Bronchial epithelial cell (primary cell): ENCODE measurements at regions not wholly inside any gene's neighbourhood (a gene's known extent, or its start where the extent isn't known, plus 50 kb on each side); places are given as distances from the start of the nearest gene placed in this dataset.

ENCODE experiments used
- DNase-seq: peaks from one replicate; pipeline ENCODE4 v3.0.0-alpha.2; 2010; ENCODE audit warnings: low read depth
- FAIRE-seq: peaks from 2 replicates; lab custom pipeline; 2011; peaks lifted over from hg19 to GRCh38; lab: Jason Lieb, UNC
- H3K27me3 ChIP-seq: 2 replicates; pipeline ENCODE4 v1.5.1; 2011; ENCODE audit warnings: low read length; ENCODE audit not compliant: control insufficient read depth, insufficient read depth
- H3K36me3 ChIP-seq: 2 replicates; pipeline ENCODE4 v1.5.1; 2011; ENCODE audit warnings: low read length; ENCODE audit not compliant: control insufficient read depth, insufficient read depth
- H3K4me3 ChIP-seq: 2 replicates; pipeline ENCODE4 v1.5.1; 2011; ENCODE audit warnings: mild to moderate bottlenecking, low read depth, low read length, control low read depth
- CTCF ChIP-seq: IDR thresholded peaks from 2 replicates; pipeline ENCODE4 v1.5.1; 2011; ENCODE audit warnings: mild to moderate bottlenecking, moderate library complexity, low read length, control low read depth, inconsistent platforms; ENCODE audit not compliant: insufficient read depth, severe bottlenecking

GRCh38 chr6:19664878-19665612 lies 172.1 kb upstream of the ID4 start:
- FAIRE-seq (no peak), DNase-seq (no peak)
- no peak for TF ChIP-seq CTCF
- Histone ChIP-seq H3K4me3 (no peak overlapping the region), H3K36me3 (no peaks in the 10 kb centered on the region), H3K27me3 (peaks cover 2% of the 10 kb centered on the region)

DNA sequence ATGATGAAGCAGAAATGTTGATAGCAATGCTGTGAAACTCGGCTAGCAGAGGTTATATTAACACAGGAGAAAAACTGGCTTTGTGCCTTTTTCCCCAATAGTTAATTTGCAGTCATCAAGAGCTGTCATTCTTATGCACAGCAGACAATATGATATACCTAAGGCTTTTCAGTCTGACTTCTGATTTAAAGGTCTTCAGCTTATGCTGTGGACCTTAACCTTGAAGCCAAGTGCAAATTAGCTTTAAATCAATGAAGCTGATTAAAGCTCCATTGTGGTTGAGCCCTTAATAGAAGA lies 171.6 kb upstream of the ID4 start:
- no peak for TF ChIP-seq CTCF
- peaks cover 2% of the 10 kb centered on the region for H3K27me3 ChIP-seq
- no peak overlapping the region for H3K4me3 ChIP-seq
- DNase-seq (no peak), FAIRE-seq (no peak)
- no peaks in the 10 kb centered on the region for H3K36me3 ChIP-seq

- Histone ChIP-seq H3K36me3 (no peaks in the 10 kb centered on the region), H3K4me3 (no peak overlapping the region), H3K27me3 (no peaks in the 10 kb centered on the region)
- TF ChIP-seq CTCF: no peak
- FAIRE-seq (no peak), DNase-seq (no peak)
Observed at GRCh38 chr6:19668710-19669109, 168.5 kb upstream of the ID4 start.

GRCh38 chr6:19669206-19669605 lies 168.0 kb upstream of the ID4 start:
- DNase-seq: no peak
- Histone ChIP-seq H3K27me3 (no peaks in the 10 kb centered on the region), H3K36me3 (no peaks in the 10 kb centered on the region), H3K4me3 (no peak overlapping the region)
- TF ChIP-seq CTCF: no peak
- no peak for FAIRE-seq

DNA sequence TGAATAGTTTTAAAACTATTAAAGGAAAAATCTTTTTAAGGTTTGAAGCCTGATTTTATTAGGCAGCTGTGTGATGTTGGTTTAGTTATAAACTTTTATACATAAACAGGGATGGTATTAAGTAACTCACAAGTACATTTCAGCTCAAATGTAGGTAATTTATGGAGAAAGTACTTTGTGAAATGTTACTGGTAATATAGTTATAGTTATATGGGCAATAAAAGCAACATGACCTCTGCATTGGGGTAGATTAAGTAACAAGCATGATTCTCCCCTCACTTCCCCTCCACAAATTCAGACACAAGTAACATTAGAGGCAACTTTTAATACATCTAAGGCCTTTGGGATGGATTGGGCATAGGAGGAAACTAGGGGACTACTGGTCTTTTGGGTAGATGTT lies 154.3 kb upstream of the ID4 start:
- FAIRE-seq (no peak), DNase-seq (no peak)
- no peaks in the 10 kb centered on the region for H3K36me3 ChIP-seq
- no peaks in the 10 kb centered on the region for H3K27me3 ChIP-seq
- no peak for TF ChIP-seq CTCF
- H3K4me3 ChIP-seq: no peak overlapping the region
